ENCODE measurements at regions not wholly inside any gene's neighbourhood (a gene's known extent, or its start where the extent isn't known, plus 50 kb on each side); places are given as distances from the start of the nearest gene placed in this dataset.

DNA sequence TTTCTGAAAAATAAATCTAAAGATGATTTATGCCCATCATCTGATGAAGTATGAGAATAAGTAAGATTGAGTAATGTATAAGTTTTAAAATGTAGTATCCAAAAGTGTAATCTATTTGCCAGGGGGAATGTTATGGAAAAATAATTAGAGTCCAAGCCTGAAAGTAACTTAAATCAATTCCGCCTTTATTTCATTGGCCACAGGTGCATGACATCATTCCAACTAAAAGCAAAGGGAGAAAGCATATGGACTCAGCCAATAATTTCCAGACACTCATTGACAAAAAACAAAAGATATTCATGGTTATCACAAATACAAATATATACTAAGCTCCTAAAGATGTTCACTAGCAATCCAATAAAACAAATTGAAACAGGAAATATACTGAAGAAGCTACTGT lies 752.6 kb upstream of the TMEFF2 start:
- TF ChIP-seq, protein P1, sequence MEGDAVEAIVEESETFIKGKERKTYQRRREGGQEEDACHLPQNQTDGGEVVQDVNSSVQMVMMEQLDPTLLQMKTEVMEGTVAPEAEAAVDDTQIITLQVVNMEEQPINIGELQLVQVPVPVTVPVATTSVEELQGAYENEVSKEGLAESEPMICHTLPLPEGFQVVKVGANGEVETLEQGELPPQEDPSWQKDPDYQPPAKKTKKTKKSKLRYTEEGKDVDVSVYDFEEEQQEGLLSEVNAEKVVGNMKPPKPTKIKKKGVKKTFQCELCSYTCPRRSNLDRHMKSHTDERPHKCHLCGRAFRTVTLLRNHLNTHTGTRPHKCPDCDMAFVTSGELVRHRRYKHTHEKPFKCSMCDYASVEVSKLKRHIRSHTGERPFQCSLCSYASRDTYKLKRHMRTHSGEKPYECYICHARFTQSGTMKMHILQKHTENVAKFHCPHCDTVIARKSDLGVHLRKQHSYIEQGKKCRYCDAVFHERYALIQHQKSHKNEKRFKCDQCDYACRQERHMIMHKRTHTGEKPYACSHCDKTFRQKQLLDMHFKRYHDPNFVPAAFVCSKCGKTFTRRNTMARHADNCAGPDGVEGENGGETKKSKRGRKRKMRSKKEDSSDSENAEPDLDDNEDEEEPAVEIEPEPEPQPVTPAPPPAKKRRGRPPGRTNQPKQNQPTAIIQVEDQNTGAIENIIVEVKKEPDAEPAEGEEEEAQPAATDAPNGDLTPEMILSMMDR (IDR thresholded peaks at IDR 0.05 in 2 of 3, conservative IDR thresholded peaks at IDR 0.05 in 1 of 3; ENCODE audit: borderline replicate concordance in 1 of 3, insufficient read depth in 1 of 3, low read depth in 2 of 3, low read length in 2 of 3), result no peak
- TF ChIP-seq POLR2A (IDR thresholded peaks at IDR 0.05; ENCODE audit: borderline replicate concordance, extremely low read depth, insufficient read depth, insufficient read length), result no peak
- no peak for TF ChIP-seq EGR1 (IDR thresholded peaks at IDR 0.05; ENCODE audit: low read depth)
- no peak for TF ChIP-seq EZH2 (IDR thresholded peaks at IDR 0.05)
- TF ChIP-seq, protein P2, sequence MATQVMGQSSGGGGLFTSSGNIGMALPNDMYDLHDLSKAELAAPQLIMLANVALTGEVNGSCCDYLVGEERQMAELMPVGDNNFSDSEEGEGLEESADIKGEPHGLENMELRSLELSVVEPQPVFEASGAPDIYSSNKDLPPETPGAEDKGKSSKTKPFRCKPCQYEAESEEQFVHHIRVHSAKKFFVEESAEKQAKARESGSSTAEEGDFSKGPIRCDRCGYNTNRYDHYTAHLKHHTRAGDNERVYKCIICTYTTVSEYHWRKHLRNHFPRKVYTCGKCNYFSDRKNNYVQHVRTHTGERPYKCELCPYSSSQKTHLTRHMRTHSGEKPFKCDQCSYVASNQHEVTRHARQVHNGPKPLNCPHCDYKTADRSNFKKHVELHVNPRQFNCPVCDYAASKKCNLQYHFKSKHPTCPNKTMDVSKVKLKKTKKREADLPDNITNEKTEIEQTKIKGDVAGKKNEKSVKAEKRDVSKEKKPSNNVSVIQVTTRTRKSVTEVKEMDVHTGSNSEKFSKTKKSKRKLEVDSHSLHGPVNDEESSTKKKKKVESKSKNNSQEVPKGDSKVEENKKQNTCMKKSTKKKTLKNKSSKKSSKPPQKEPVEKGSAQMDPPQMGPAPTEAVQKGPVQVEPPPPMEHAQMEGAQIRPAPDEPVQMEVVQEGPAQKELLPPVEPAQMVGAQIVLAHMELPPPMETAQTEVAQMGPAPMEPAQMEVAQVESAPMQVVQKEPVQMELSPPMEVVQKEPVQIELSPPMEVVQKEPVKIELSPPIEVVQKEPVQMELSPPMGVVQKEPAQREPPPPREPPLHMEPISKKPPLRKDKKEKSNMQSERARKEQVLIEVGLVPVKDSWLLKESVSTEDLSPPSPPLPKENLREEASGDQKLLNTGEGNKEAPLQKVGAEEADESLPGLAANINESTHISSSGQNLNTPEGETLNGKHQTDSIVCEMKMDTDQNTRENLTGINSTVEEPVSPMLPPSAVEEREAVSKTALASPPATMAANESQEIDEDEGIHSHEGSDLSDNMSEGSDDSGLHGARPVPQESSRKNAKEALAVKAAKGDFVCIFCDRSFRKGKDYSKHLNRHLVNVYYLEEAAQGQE (IDR thresholded peaks at IDR 0.05; ENCODE audit: low read depth), result no peak
- no peak for TF ChIP-seq TCF7L2 (IDR thresholded peaks at IDR 0.05; ENCODE audit: borderline replicate concordance, extremely low read depth, insufficient read depth, insufficient read length)
- TF ChIP-seq ZFX (IDR thresholded peaks at IDR 0.05), result no peak
- TF ChIP-seq ZNF274 (IDR thresholded peaks at IDR 0.05; ENCODE audit: low read depth, low read length), result no peak
- no peak for TF ChIP-seq ZBTB33 (IDR thresholded peaks at IDR 0.05; ENCODE audit: extremely low read depth, insufficient replicate concordance, low read length)
- TF ChIP-seq ELF1 (IDR thresholded peaks at IDR 0.05; ENCODE audit: borderline replicate concordance, low read depth), result no peak
- TF ChIP-seq POLR2AphosphoS5 (IDR thresholded peaks at IDR 0.05; ENCODE audit: low read depth, low read length), result no peak
- TF ChIP-seq EZH2phosphoT487 (IDR thresholded peaks at IDR 0.05; ENCODE audit: borderline replicate concordance), result no peak
- no peak for TF ChIP-seq JUND (IDR thresholded peaks at IDR 0.05)

All from HCT116 (cell line).